Naive B cell (primary cell): ENCODE measurements at regions not wholly inside any gene's neighbourhood (a gene's known extent, or its start where the extent isn't known, plus 50 kb on each side); places are given as distances from the start of the nearest gene placed in this dataset.

ENCODE experiments used
- ATAC-seq, 2 donors: fragments of 150-1000 bp; cut with Tn5 transposase; 2 replicates each; pipeline ENCODE4 v1.10.0; 2021; ENCODE audit warnings: low read depth in 2 of 2, mild to moderate bottlenecking in 2 of 2, moderate library complexity in 2 of 2
- DNase-seq: peaks from one replicate; pipeline ENCODE4 v3.0.0; 2022
- H3K27ac Mint-ChIP-seq, 6 donors: one replicate each; pipeline ENCODE4 v1.8.0; 2020 to 2022; ENCODE audit warnings: mild to moderate bottlenecking in 6 of 6, mixed read lengths in 6 of 6, moderate library complexity in 5 of 6, inconsistent platforms in 2 of 6
- H3K27me3 Mint-ChIP-seq, 3 donors: one replicate each; pipeline ENCODE4 v1.8.0; 2021 to 2022; ENCODE audit warnings: mixed read lengths in 3 of 3, mild to moderate bottlenecking in 1 of 3
- H3K36me3 Mint-ChIP-seq, 2 donors: one replicate each; pipeline ENCODE4 v1.8.0; 2020 to 2022; ENCODE audit warnings: mixed read lengths in 2 of 2, inconsistent platforms in 1 of 2, mild to moderate bottlenecking in 1 of 2
- H3K4me1 Mint-ChIP-seq, 3 donors: one replicate each; pipeline ENCODE4 v1.8.0; 2020 to 2022; ENCODE audit warnings: mixed read lengths in 3 of 3, inconsistent platforms in 1 of 3, mild to moderate bottlenecking in 1 of 3, moderate library complexity in 1 of 3
- H3K4me3 Mint-ChIP-seq, 8 donors: one replicate each; pipeline ENCODE4 v1.8.0; 2020 to 2022; ENCODE audit warnings: mild to moderate bottlenecking in 8 of 8, mixed read lengths in 8 of 8, moderate library complexity in 8 of 8, inconsistent platforms in 2 of 8
- H3K9me3 Mint-ChIP-seq, 7 donors: one replicate each; pipeline ENCODE4 v1.8.0; 2020 to 2022; ENCODE audit warnings: mixed read lengths in 7 of 7, mild to moderate bottlenecking in 5 of 7, inconsistent platforms in 2 of 7, moderate library complexity in 1 of 7

GRCh38 chr2:15869396-15869795 is 71.0 kb upstream of the MYCN start:
- ATAC-seq (no peak), DNase-seq (no peak)
- Mint-ChIP-seq H3K27ac (no peak overlapping the region), H3K9me3 (peaks cover 0 to 41% (median 9%) of the 10 kb centered on the region in 7 donors), H3K4me1 (no peaks in the 10 kb centered on the region), H3K4me3 (no peak overlapping the region), H3K27me3 (no peaks in the 10 kb centered on the region), H3K36me3 (peaks cover 0 to 5% of the 10 kb centered on the region in 2 donors)

DNA sequence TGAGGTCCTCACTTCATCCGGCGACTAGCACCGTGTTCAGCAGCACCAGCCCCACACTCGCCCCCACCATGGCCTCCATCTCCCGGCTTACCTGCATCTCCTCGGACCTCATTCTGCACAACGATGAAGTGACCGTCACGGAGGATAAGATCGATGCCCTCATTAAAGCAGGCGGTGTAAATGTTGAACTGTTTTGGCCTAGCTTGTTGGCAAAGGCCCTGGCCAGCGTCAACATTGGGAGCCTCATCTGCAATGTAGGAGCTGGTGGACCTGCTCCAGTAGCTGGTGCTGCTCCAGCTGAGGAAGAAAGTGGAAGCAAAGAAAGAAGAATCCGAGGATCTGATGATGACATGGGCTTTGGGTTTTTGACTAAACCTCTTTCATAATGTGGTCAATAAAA is 70.5 kb upstream of the MYCN start:
- no peak for ATAC-seq
- Mint-ChIP-seq H3K36me3 (peaks cover 0 to 5% of the 10 kb centered on the region in 2 donors), H3K27ac (no peak overlapping the region), H3K4me1 (no peaks in the 10 kb centered on the region), H3K27me3 (no peaks in the 10 kb centered on the region), H3K4me3 (peak overlapping the region in 1 of 8 donors; percentile 35), H3K9me3 (peaks cover 0 to 41% (median 9%) of the 10 kb centered on the region in 7 donors)
- DNase-seq, result no peak

DNA sequence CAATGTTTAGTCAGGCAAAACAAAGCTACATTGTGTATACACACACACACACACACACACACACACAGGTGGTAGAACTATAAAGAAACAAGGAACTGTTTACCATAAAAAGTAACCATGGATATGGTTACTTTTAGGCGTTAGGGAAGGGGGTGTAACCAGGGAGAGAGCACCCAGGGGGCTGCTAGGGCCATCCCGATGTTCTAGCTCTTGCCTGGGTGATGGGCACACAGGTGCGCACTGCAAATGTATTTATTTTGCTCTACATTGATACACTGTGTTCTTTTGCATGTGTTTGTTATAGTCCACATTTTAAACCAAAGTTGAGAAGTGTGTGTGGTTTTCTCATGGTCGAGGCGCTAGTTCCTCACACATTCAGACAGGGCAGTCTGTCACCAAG is 69.8 kb upstream of the MYCN start:
- Mint-ChIP-seq H3K27ac (no peak overlapping the region), H3K4me1 (no peaks in the 10 kb centered on the region), H3K4me3 (no peak overlapping the region), H3K36me3 (peaks cover 0 to 5% of the 10 kb centered on the region in 2 donors), H3K27me3 (peaks cover 0 to 3% (median 0%) of the 10 kb centered on the region in 3 donors), H3K9me3 (peaks cover 0 to 41% (median 11%) of the 10 kb centered on the region in 7 donors)
- no peak for DNase-seq
- no peak for ATAC-seq

GRCh38 chr2:15871239-15871783 is 69.0 kb upstream of the MYCN start:
- no peak overlapping the region for H3K27ac Mint-ChIP-seq
- peaks cover 0 to 5% of the 10 kb centered on the region in 2 donors for H3K36me3 Mint-ChIP-seq
- H3K4me3 Mint-ChIP-seq, result no peak overlapping the region
- H3K4me1 Mint-ChIP-seq, result no peaks in the 10 kb centered on the region
- peaks cover 0 to 3% (median 0%) of the 10 kb centered on the region in 3 donors for H3K27me3 Mint-ChIP-seq
- ATAC-seq (no peak), DNase-seq (no peak)
- H3K9me3 Mint-ChIP-seq, result peaks cover 0 to 41% (median 11%) of the 10 kb centered on the region in 7 donors

- no peak for ATAC-seq
- H3K27me3 Mint-ChIP-seq, result peaks cover 0 to 3% (median 0%) of the 10 kb centered on the region in 3 donors
- H3K4me1 Mint-ChIP-seq, result no peaks in the 10 kb centered on the region
Observed at GRCh38 chr2:15872854-15873253, 67.5 kb upstream of the MYCN start.

DNA sequence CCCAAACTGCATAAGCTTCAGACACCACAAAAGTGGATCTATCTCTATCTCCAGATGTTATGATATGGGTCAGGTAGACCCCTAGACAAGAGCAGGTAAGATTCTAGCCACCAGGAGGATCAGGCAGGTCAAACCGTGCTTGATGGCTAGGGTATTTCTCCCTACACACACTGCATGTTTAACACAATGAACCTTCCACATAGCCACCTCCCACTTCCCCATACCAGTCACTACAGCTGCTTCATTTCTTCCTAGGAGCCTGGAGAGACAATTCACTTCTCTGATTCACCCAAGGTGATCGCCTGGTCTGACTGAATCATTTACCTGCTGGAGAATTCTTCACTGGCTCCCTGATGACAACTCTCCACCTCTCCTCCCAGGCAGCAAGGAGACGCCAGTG is 66.0 kb upstream of the MYCN start:
- peaks cover 0 to 9% of the 10 kb centered on the region in 2 donors for H3K36me3 Mint-ChIP-seq
- ATAC-seq, result no peak
- peaks cover 2 to 31% (median 9%) of the 10 kb centered on the region in 7 donors for H3K9me3 Mint-ChIP-seq
- no peak for DNase-seq
- H3K4me1 Mint-ChIP-seq, result no peaks in the 10 kb centered on the region
- H3K27ac Mint-ChIP-seq, result no peak overlapping the region
- peaks cover 0 to 3% (median 0%) of the 10 kb centered on the region in 3 donors for H3K27me3 Mint-ChIP-seq
- H3K4me3 Mint-ChIP-seq, result no peak overlapping the region

More at GRCh38 chr2:15872854-15873253, 67.5 kb upstream of the MYCN start:
- H3K36me3 Mint-ChIP-seq, result peaks cover 0 to 9% of the 10 kb centered on the region in 2 donors
- no peak overlapping the region for H3K4me3 Mint-ChIP-seq
- H3K9me3 Mint-ChIP-seq, result peaks cover 0 to 35% (median 11%) of the 10 kb centered on the region in 7 donors
- DNase-seq, result no peak
- H3K27ac Mint-ChIP-seq, result no peak overlapping the region

GRCh38 chr2:15874854-15875804 is 65.2 kb upstream of the MYCN start:
- H3K36me3 Mint-ChIP-seq, result peaks cover 0 to 9% of the 10 kb centered on the region in 2 donors
- H3K4me1 Mint-ChIP-seq, result no peaks in the 10 kb centered on the region
- peaks cover 0 to 3% (median 0%) of the 10 kb centered on the region in 3 donors for H3K27me3 Mint-ChIP-seq
- peaks cover 4 to 30% (median 9%) of the 10 kb centered on the region in 7 donors for H3K9me3 Mint-ChIP-seq
- H3K27ac Mint-ChIP-seq, result no peak overlapping the region
- DNase-seq (no peak), ATAC-seq (no peak)
- no peak overlapping the region for H3K4me3 Mint-ChIP-seq

GRCh38 chr2:15875969-15876705 is 64.2 kb upstream of the MYCN start:
- ATAC-seq, result no peak
- H3K4me3 Mint-ChIP-seq, result no peak overlapping the region

GRCh38 chr2:15880226-15881119 is 59.9 kb upstream of the MYCN start:
- DNase-seq, result no peak

More at GRCh38 chr2:15875969-15876705, 64.2 kb upstream of the MYCN start:
- Mint-ChIP-seq H3K27me3 (peaks cover 0 to 3% (median 0%) of the 10 kb centered on the region in 3 donors), H3K27ac (no peak overlapping the region), H3K4me1 (no peaks in the 10 kb centered on the region), H3K9me3 (peaks cover 4 to 21% (median 7%) of the 10 kb centered on the region in 7 donors), H3K36me3 (peaks cover 0 to 9% of the 10 kb centered on the region in 2 donors)
- no peak for DNase-seq

GRCh38 chr2:15881120-15881433 is 59.3 kb upstream of the MYCN start:
- peaks cover 0 to 9% (median 6%) of the 10 kb centered on the region in 7 donors for H3K9me3 Mint-ChIP-seq
- no peak for DNase-seq
- peaks cover 0 to 9% of the 10 kb centered on the region in 2 donors for H3K36me3 Mint-ChIP-seq
- no peaks in the 10 kb centered on the region for H3K27me3 Mint-ChIP-seq
- ATAC-seq, result no peak
- no peak overlapping the region for H3K4me3 Mint-ChIP-seq
- H3K27ac Mint-ChIP-seq, result no peak overlapping the region
- no peaks in the 10 kb centered on the region for H3K4me1 Mint-ChIP-seq

More at GRCh38 chr2:15880226-15881119, 59.9 kb upstream of the MYCN start:
- no peaks in the 10 kb centered on the region for H3K27me3 Mint-ChIP-seq
- no peak overlapping the region for H3K27ac Mint-ChIP-seq
- peaks cover 0 to 9% of the 10 kb centered on the region in 2 donors for H3K36me3 Mint-ChIP-seq
- ATAC-seq, result no peak
- peaks cover 0 to 9% (median 6%) of the 10 kb centered on the region in 7 donors for H3K9me3 Mint-ChIP-seq
- H3K4me1 Mint-ChIP-seq, result no peaks in the 10 kb centered on the region
- no peak overlapping the region for H3K4me3 Mint-ChIP-seq

- Mint-ChIP-seq H3K27me3 (no peaks in the 10 kb centered on the region), H3K27ac (no peak overlapping the region), H3K9me3 (peaks cover 0 to 9% (median 3%) of the 10 kb centered on the region in 7 donors), H3K4me3 (no peak overlapping the region), H3K36me3 (peaks cover 0 to 6% of the 10 kb centered on the region in 2 donors), H3K4me1 (no peaks in the 10 kb centered on the region)
- DNase-seq (no peak), ATAC-seq (no peak)
Observed at GRCh38 chr2:15881676-15882075, 58.7 kb upstream of the MYCN start.

GRCh38 chr2:15882761-15883497 is 57.4 kb upstream of the MYCN start:
- Mint-ChIP-seq H3K27me3 (peaks cover 0 to 3% (median 0%) of the 10 kb centered on the region in 3 donors), H3K27ac (no peak overlapping the region), H3K4me3 (no peak overlapping the region), H3K36me3 (no peaks in the 10 kb centered on the region), H3K9me3 (peaks cover 0 to 9% (median 0%) of the 10 kb centered on the region in 7 donors), H3K4me1 (no peaks in the 10 kb centered on the region)
- ATAC-seq (no peak), DNase-seq (no peak)
